PC-9 (cell line): ENCODE measurements at regions not wholly inside any gene's neighbourhood (a gene's known extent, or its start where the extent isn't known, plus 50 kb on each side); places are given as distances from the start of the nearest gene placed in this dataset.
"Not testable (repeated sequence)": the region's sequence is repeated elsewhere in the genome, so short reads cannot be mapped to it uniquely, and the experiment has no call there.

ENCODE experiments used
- BruUV-seq: library from RNA; stranded (reverse); fragments of 400-500 nt; replicated peaks from 2 replicates; lab custom pipeline; 2021; lab: Mats Ljungman, UMichigan
- CTCF ChIA-PET: fragments of 300-600 bp; sonication (Branson Sonifier 250); formaldehyde crosslinking; loops from one replicate; lab custom pipeline; 2022; ENCODE audit warnings: antibody characterized with exemption; lab: Charles Lee
- POLR2A ChIA-PET: fragments of 300-600 bp; sonication (Branson Sonifier 250); formaldehyde crosslinking; loops from one replicate; lab custom pipeline; 2022; ENCODE audit warnings: antibody characterized with exemption; ENCODE audit not compliant: unreplicated experiment; lab: Charles Lee
- DNase-seq, 2 experiments: peaks; one replicate each; pipeline versions ENCODE4 v3.0.0 to v3.0.0-alpha.2; 2015 to 2022; ENCODE audit warnings: mixed read lengths in 1 of 2
- H2AFZ ChIP-seq: fragments of 200-600 bp; sonication (generic); 2 replicates; pipeline ENCODE4 v1.8.1; 2017; ENCODE audit warnings: antibody characterized with exemption
- H3F3A ChIP-seq: fragments of 200-600 bp; sonication (generic); 2 replicates; pipeline ENCODE4 v1.8.1; 2017; ENCODE audit warnings: antibody characterized with exemption, mild to moderate bottlenecking, low read depth; ENCODE audit not compliant: insufficient read depth
- H3K27ac ChIP-seq: fragments of 200-600 bp; sonication (generic); 2 replicates; pipeline ENCODE4 v1.6.1; 2016; ENCODE audit warnings: mixed run types
- H3K27me3 ChIP-seq: fragments of 200-600 bp; sonication (generic); 2 replicates; pipeline ENCODE4 v1.6.1; 2016; ENCODE audit warnings: low read depth, mixed run types; ENCODE audit not compliant: insufficient read depth
- H3K36me3 ChIP-seq: fragments of 200-600 bp; sonication (generic); 2 replicates; pipeline ENCODE4 v1.6.1; 2016; ENCODE audit warnings: low read depth, mixed run types
- H3K4me1 ChIP-seq: fragments of 200-600 bp; sonication (generic); replicated peaks from 2 replicates; pipeline ENCODE4 v1.6.1; 2016; ENCODE audit warnings: mixed run types; ENCODE audit not compliant: insufficient read depth
- H3K4me2 ChIP-seq: fragments of 200-600 bp; sonication (generic); 2 replicates; pipeline ENCODE4 v1.6.1; 2017; ENCODE audit warnings: mixed run types
- H3K4me3 ChIP-seq: fragments of 200-600 bp; sonication (generic); 2 replicates; pipeline ENCODE4 v1.6.1; 2016; ENCODE audit warnings: mixed run types
- H3K79me2 ChIP-seq: fragments of 200-600 bp; sonication (generic); 2 replicates; pipeline ENCODE4 v1.6.1; 2017; ENCODE audit warnings: low read depth, mixed run types
- H3K9me2 ChIP-seq: fragments of 200-600 bp; sonication (generic); 2 replicates; pipeline ENCODE4 v1.8.1; 2017; ENCODE audit warnings: mild to moderate bottlenecking; ENCODE audit not compliant: insufficient read depth
- H3K9me3 ChIP-seq: fragments of 200-600 bp; sonication (generic); 2 replicates; pipeline ENCODE4 v1.8.1; 2016; ENCODE audit warnings: low read depth; ENCODE audit not compliant: insufficient read depth
- H4K20me1 ChIP-seq: fragments of 200-600 bp; sonication (generic); 2 replicates; pipeline ENCODE4 v1.8.1; 2017; ENCODE audit not compliant: insufficient read depth
- EZH2 ChIP-seq: fragments of 200-600 bp; sonication (generic); IDR thresholded peaks from 2 replicates; pipeline ENCODE4 v1.8.0; 2017; ENCODE audit warnings: antibody characterized with exemption, low read depth
- intact Hi-C: fragments of 100-400 bp; cut with micrococcal nuclease; formaldehyde crosslinking; loops from one replicate; pipeline ENCODE4 v1.10.0; 2022; ENCODE audit not compliant: unreplicated experiment
- TF ChIP-seq, protein P1 (sequence below): fragments of 200-600 bp; sonication (generic); conservative IDR thresholded peaks from 2 replicates; pipeline ENCODE4 v1.6.1; 2017; ENCODE audit warnings: mixed run types, antibody characterized with exemption, mild to moderate bottlenecking, moderate library complexity

GRCh38 chrX:40988100-40988499 is 97.1 kb upstream of the USP9X start:
- Histone ChIP-seq H3K36me3 (no peaks in the 10 kb centered on the region), H3K27ac (no peak overlapping the region), H3K9me3 (no peaks in the 10 kb centered on the region), H3K27me3 (no peaks in the 10 kb centered on the region), H3K4me2 (no peak overlapping the region), H3K4me1 (no peaks in the 10 kb centered on the region), H3F3A (no peaks in the 10 kb centered on the region), H4K20me1 (no peaks in the 10 kb centered on the region), H3K9me2 (no peaks in the 10 kb centered on the region), H2AFZ (no peak overlapping the region), H3K4me3 (no peak overlapping the region), H3K79me2 (no peaks in the 10 kb centered on the region)
- POLR2A ChIA-PET: no interaction called here
- no TSS peak for BruUV-seq
- no peak for DNase-seq
- CTCF ChIA-PET: no interaction called here
- intact Hi-C loops: no loop called here
- TF ChIP-seq, protein P1, sequence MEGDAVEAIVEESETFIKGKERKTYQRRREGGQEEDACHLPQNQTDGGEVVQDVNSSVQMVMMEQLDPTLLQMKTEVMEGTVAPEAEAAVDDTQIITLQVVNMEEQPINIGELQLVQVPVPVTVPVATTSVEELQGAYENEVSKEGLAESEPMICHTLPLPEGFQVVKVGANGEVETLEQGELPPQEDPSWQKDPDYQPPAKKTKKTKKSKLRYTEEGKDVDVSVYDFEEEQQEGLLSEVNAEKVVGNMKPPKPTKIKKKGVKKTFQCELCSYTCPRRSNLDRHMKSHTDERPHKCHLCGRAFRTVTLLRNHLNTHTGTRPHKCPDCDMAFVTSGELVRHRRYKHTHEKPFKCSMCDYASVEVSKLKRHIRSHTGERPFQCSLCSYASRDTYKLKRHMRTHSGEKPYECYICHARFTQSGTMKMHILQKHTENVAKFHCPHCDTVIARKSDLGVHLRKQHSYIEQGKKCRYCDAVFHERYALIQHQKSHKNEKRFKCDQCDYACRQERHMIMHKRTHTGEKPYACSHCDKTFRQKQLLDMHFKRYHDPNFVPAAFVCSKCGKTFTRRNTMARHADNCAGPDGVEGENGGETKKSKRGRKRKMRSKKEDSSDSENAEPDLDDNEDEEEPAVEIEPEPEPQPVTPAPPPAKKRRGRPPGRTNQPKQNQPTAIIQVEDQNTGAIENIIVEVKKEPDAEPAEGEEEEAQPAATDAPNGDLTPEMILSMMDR: no peak
- TF ChIP-seq EZH2: no peak

DNA sequence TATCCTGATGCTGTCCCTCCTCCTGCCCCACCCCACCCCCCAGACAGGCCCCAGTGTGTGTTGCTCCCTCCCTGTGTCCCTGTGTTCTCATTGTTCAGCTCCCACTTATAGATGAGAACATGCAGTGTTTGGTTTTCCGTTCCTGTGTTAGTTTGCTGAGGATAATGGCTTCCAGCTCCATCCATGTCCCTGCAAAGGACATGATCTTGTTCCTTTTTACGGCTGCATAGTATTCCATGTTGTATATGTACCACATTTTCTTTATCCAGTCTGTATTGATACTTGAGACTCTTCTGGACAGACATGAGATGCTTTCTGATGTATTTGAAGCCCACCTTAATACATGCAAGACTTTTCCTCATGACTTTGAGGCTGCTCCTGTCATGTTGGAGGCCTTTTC is 91.8 kb upstream of the USP9X start:
- DNase-seq, H3K4me1 ChIP-seq, intact Hi-C loops, H3K79me2 ChIP-seq, H4K20me1 ChIP-seq, H3K9me2 ChIP-seq, H2AFZ ChIP-seq, H3K27ac ChIP-seq, H3F3A ChIP-seq, H3K4me3 ChIP-seq, H3K36me3 ChIP-seq, BruUV-seq, CTCF ChIA-PET, POLR2A ChIA-PET, H3K4me2 ChIP-seq, H3K9me3 ChIP-seq, H3K27me3 ChIP-seq: not testable (repeated sequence)

GRCh38 chrX:40996886-40997530 is 88.2 kb upstream of the USP9X start:
- no peak overlapping the region for H3K4me2 ChIP-seq
- H3K27ac ChIP-seq: no peak overlapping the region
- DNase-seq: peak in 1 of 2 experiments; percentile 34
- H3K9me3 ChIP-seq: no peaks in the 10 kb centered on the region
- CTCF ChIA-PET: interaction anchor here (0.6 kb wide), 1 partner anchor 203 kb away, joined by 5 read pairs; no protein-coding TSS in a partner anchor
- BruUV-seq: no TSS peak
- POLR2A ChIA-PET: interaction anchor here (0.5 kb wide), 1 partner anchor 108 kb away, joined by 3 read pairs; no protein-coding TSS in a partner anchor
- H3F3A ChIP-seq: no peaks in the 10 kb centered on the region
- no peaks in the 10 kb centered on the region for H4K20me1 ChIP-seq
- H3K79me2 ChIP-seq: no peaks in the 10 kb centered on the region
- no peaks in the 10 kb centered on the region for H3K36me3 ChIP-seq
- no peak overlapping the region for H2AFZ ChIP-seq
- H3K4me1 ChIP-seq: no peaks in the 10 kb centered on the region
- no peaks in the 10 kb centered on the region for H3K9me2 ChIP-seq
- intact Hi-C loops: no loop called here
- H3K4me3 ChIP-seq: no peak overlapping the region
- TF ChIP-seq, protein P1: no peak
- no peak for TF ChIP-seq EZH2
- H3K27me3 ChIP-seq: no peaks in the 10 kb centered on the region

GRCh38 chrX:40998123-40998522 is 87.1 kb upstream of the USP9X start:
- Histone ChIP-seq H3K27me3 (no peaks in the 10 kb centered on the region), H3F3A (no peaks in the 10 kb centered on the region), H3K4me1 (no peaks in the 10 kb centered on the region), H4K20me1 (no peaks in the 10 kb centered on the region), H3K36me3 (no peaks in the 10 kb centered on the region), H3K9me3 (no peaks in the 10 kb centered on the region), H3K27ac (no peak overlapping the region), H3K4me3 (no peak overlapping the region), H3K79me2 (no peaks in the 10 kb centered on the region), H3K4me2 (no peak overlapping the region), H2AFZ (no peak overlapping the region), H3K9me2 (no peaks in the 10 kb centered on the region)
- BruUV-seq: no TSS peak
- no peak for DNase-seq
- POLR2A ChIA-PET: no interaction called here
- CTCF ChIA-PET: no interaction called here
- no peak for TF ChIP-seq EZH2
- TF ChIP-seq, protein P1: no peak
- intact Hi-C loops: no loop called here
